ENCODE measurements at regions not wholly inside any gene's neighbourhood (a gene's known extent, or its start where the extent isn't known, plus 50 kb on each side); places are given as distances from the start of the nearest gene placed in this dataset.

DNA sequence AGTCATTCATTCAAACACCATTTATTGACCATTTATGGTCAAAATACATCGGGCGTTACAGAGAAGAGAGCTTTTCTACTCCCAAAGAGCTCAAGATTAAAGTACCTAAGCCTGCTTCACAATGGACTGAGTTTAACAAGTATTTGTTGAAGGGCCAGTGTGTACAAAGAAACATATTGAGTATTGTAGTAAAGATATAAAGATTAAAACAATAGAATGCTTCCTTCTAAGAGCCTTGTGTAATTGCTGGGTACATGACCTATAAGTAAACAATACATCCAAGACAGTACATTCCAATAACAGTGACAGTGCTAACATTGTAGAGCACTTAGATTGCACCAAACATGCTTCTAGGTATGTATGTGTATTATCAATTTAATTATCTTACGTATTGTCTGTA, 695.5 kb downstream of the PCDH7 start:
- no peak overlapping the region for H3K4me3 ChIP-seq (ENCODE audit: low read depth, low read length)
- peak; percentile 92 for DNase-seq (ENCODE audit: low read depth)
- no peak for TF ChIP-seq CTCF (IDR thresholded peaks at IDR 0.05; ENCODE audit: control insufficient read depth, extremely low read depth, insufficient read depth)

DNA sequence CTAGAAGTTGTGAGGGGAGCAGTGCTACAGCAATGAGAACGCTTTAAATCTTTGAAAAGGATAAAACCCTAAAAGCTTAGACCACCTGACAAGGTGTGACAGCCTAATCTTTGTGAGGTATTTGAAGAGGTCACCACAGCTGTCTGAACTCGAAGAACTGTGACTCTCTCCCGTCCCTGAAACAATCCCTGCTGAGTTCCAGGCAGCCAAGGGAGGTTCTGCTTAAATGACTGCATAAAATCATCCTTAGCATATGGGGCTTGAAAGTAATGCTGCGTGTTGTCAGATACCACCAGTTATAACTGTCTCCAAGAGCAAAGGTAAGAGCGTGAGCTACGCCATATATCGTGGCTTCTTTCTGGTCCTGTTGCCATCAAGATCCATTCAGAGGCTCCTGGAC, 696.3 kb downstream of the PCDH7 start:
- no peak overlapping the region for H3K4me3 ChIP-seq (ENCODE audit: low read depth, low read length)
- TF ChIP-seq CTCF (IDR thresholded peaks at IDR 0.05; ENCODE audit: control insufficient read depth, extremely low read depth, insufficient read depth), result no peak
- no peak for DNase-seq (ENCODE audit: low read depth)

DNA sequence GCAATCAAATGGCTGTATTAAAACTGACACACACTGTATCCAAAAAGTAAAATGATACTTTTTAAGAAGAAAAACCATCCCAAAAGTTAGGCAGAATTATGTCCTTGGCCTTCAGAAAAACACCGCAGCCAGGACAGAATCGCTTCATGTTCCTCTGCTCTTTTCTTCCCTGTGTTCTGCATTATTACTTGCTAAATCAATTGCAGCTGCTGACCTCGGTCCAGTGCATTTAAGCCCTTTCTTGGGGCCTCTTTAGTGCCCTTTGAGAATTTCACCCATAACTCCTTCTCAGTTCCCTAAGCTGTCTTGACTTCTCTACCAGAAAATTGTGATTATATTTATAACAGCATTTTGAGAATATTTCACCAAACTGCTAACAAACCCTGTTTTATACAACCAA, 696.9 kb downstream of the PCDH7 start:
- no peak for TF ChIP-seq CTCF (IDR thresholded peaks at IDR 0.05; ENCODE audit: control insufficient read depth, extremely low read depth, insufficient read depth)
- H3K4me3 ChIP-seq (ENCODE audit: low read depth, low read length), result no peak overlapping the region
- DNase-seq (ENCODE audit: low read depth), result no peak

- no peak for TF ChIP-seq CTCF (IDR thresholded peaks at IDR 0.05; ENCODE audit: control insufficient read depth, extremely low read depth, insufficient read depth)
- no peak for DNase-seq (ENCODE audit: low read depth)
- H3K4me3 ChIP-seq (ENCODE audit: low read depth, low read length), result no peak overlapping the region
These were observed 701.8 kb downstream of the PCDH7 start for GRCh38 chr4:31422006-31422405.

DNA sequence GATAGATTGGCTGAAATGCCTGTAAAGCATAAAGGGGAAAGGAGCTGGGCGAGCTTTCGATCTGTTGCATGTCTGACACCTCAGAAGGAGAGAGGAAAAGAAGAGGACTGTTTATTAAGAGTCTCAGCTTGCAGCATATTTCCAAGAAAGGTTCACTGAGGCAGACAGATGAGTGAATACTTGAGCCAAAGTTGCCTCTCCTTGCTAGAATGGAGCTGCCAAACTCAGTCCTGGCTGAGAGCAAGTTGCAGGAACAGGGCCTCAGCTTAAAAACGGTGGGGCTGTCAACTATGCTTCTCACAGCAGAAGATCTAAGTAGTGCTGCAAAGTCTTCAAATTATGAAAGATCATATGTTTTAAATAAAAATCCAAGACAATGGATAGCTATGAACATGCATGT, 707.5 kb downstream of the PCDH7 start:
- DNase-seq (ENCODE audit: low read depth), result no peak
- H3K4me3 ChIP-seq (ENCODE audit: low read depth, low read length), result no peak overlapping the region
- TF ChIP-seq CTCF (IDR thresholded peaks at IDR 0.05; ENCODE audit: control insufficient read depth, extremely low read depth, insufficient read depth), result no peak

- H3K4me3 ChIP-seq (ENCODE audit: low read depth, low read length), result no peak overlapping the region
- TF ChIP-seq CTCF (IDR thresholded peaks at IDR 0.05; ENCODE audit: control insufficient read depth, extremely low read depth, insufficient read depth), result peak; percentile 64
- peak; percentile 45 for DNase-seq (ENCODE audit: low read depth)
These were observed 722.1 kb downstream of the PCDH7 start for GRCh38 chr4:31442236-31442635.

DNA sequence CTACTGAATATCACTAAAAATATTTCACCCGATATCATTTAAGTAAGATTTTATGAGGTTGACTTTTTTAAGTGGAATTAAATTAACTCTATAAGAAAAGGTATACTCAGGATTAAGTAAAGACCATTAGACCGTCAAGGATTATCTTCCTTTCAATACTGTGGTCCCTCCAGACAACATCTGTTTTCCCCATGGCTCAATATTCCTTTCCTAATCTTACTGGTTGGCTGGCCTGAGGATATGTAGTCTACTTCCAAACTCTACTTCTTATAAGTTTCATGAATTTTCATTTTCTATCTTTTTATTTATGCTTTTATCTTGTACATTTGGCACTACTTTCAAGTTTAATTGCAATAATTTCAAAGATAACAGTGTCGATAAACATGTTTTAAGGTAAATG, 725.4 kb downstream of the PCDH7 start:
- H3K4me3 ChIP-seq (ENCODE audit: low read depth, low read length), result no peak overlapping the region
- TF ChIP-seq CTCF (IDR thresholded peaks at IDR 0.05; ENCODE audit: control insufficient read depth, extremely low read depth, insufficient read depth), result no peak
- no peak for DNase-seq (ENCODE audit: low read depth)

Data from LNCaP clone FGC (cell line).